RPMI7951 (cell line): ENCODE measurements at regions not wholly inside any gene's neighbourhood (a gene's known extent, or its start where the extent isn't known, plus 50 kb on each side); places are given as distances from the start of the nearest gene placed in this dataset.
"Not testable (repeated sequence)": the region's sequence is repeated elsewhere in the genome, so short reads cannot be mapped to it uniquely, and the experiment has no call there.

ENCODE experiments used
- DNase-seq: peaks from one replicate; pipeline ENCODE4 v3.0.0-alpha.2; 2012; ENCODE audit warnings: low read depth

DNA sequence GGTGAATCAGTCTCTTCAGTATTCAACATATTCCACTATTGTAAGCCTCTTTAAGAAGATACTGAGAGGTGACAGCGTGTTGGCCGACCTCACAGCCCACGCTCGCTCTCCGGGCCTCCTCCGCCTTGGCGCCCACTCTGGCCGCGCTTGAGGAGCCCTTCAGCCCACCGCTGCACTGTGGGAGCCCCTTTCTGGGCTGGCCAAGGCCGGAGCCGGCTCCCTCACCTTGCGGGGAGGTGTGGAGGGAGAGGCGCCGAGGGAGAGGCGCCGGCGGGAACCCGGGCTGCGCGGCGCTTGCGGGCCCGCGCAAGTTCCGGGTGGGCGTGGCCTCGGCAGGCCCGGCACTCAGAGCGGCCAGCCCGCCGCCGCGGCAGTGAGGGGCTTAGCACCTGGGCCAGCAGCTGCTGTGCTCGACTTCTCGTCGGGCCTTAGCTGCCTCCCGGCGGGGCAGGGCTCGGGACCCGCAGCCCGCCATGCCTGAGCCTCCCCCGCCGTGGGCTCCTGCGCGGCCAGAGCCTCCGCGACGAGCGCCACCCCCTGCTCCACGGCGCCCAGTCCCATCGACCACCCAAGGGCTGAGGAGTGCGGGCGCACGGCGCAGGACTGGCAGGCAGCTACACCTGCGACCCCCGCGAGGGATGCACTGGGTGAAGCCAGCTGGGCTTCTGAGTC lies 306.4 kb downstream of the SEMA3D start:
- not testable (repeated sequence) for DNase-seq

DNA sequence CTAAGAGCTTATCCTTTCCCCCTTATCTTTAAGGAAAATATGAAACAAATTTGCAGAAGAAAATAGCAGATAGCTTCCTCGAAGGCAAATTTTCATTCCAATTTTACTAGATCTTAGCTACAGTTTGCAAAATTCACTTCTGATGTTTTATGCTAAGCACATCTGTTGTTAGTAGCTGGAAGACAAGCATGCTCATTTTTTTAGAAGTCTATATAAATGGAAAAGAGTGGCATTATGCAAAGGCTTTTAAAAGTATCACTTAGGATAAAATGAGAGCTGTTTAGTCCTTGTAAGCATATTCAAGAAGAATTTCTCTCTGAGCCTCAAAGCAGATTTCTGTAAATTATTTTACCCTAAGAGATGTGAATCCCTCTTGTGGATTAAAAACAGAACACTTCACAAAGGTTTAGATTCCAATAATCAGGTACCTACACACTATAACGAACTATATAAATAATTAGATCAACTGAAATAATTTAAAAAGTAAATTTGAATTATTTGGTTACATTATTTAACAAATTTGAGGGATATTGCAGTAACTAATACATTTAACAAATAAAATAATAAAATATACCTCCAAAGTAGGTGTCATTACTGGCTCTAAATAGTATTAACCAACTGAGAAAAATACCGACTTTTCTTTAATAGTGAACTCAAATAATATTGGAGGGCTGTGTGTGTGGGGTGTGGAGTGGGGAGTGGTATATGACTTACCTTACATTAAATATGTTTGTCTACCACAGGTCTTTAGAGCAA lies 307.1 kb downstream of the SEMA3D start:
- DNase-seq, result no peak

GRCh38 chr7:84877943-84878570 lies 308.8 kb downstream of the SEMA3D start:
- no peak for DNase-seq

GRCh38 chr7:84876061-84876821 lies 310.6 kb downstream of the SEMA3D start:
- DNase-seq, result no peak

DNA sequence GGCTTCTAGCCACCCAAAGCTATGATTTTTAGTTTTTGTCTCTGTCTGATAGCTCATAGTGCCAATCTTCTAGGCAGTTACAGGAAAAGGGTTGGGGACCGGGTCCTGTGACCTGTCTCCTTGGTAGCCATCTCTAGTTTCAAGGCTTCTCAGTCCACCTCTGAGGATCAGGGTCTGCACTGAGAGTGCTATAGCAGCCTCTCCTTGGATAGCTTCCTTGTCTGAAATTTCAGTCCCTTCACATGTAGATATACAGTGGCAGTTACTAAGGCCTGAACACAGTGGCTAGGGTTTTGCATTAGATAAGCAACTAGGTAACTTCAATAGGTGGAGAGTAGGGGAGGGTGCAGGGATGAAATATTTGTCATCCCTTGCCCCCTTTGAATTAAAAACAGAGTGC lies 321.3 kb downstream of the SEMA3D start:
- DNase-seq, result no peak

DNA sequence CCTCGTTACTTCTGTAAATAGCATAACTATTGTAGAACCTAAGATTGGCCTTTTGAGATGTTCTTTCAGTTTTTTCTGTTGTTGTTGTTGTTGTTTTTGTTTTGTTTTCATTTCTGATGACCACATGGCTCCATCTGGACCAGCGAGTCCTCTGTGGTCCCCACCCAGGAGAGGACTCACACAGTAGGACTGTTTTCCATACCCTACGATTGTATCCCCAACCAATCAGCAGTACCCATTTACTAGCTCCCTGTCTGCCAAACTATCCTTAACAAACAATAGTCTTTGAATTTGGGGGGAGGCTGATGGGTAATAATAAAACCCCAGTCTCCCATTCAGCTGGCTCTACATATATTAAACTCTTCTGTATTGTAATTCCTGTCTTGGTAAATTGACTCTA lies 329.5 kb downstream of the SEMA3D start:
- no peak for DNase-seq

DNA sequence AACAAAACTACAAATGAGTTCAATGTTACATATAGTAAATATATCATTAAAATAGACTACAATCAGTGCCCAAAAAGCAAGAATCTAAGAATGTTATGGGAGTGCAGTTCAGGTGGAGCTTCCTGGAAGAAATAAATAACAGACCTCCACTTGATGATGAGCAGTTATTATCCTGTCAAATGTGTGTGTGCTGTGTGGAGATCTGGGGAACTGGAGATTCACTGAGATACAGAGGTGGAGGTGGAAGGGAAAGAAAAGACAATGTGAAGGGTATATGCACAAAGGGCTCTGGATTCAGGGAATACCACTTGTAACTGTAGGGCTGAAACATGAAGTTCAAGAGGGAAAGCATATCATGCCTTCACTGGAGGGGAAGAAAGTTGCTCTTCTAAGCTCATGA lies 331.1 kb downstream of the SEMA3D start:
- DNase-seq, result no peak

GRCh38 chr7:84848974-84849372 lies 337.9 kb downstream of the SEMA3D start:
- not testable (repeated sequence) for DNase-seq

DNA sequence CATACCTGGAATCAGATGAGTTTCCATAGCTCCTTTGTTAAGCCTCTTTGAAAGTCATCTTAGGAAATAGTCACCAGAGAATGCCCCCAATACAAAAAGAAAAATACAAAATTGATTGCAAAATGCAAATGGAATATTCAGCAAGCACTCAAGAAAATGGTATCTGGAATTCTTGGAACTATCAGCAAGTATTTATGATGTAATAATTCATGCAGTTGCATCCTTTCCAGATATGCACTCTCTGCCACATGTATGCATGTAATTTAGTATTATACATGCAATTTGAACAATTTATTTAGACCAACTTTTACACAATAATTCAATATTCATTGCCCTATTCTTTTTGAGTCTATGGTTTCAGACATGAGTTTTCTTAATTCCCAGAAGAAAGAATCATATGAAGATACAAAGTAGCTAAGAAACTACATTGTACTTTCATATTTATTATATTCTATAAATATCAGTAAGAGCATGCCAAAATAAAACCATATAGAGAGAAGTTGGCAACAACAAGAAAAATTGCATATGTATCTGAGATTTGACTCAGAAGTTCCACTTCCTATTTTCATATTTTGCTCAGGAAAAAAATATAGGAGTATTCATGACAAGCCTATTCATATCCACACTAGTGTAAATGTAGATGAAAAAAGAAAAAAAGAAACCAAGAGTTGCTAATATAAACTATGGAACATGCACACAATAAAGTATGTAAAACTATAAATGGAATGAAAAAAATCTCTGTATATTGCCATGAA lies 338.5 kb downstream of the SEMA3D start:
- DNase-seq, result no peak

DNA sequence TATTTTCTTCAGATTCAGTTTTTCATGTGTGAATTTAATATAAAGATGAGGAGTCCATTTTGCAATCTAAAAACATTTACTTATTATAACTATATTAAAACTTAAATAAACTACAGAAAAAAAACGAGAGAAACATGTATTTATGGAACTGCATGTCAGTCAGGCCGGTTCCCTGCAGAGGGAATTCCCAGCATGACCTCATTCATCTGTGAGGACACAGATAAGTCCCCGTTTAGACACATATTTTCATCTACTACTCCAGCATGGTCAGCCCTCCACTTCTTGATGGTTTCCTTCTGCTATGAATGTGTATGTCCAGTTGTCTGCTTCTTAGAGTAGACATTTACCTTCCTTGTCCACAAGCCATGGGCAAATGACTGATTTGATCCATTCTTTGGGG lies 339.1 kb downstream of the SEMA3D start:
- no peak for DNase-seq

DNA sequence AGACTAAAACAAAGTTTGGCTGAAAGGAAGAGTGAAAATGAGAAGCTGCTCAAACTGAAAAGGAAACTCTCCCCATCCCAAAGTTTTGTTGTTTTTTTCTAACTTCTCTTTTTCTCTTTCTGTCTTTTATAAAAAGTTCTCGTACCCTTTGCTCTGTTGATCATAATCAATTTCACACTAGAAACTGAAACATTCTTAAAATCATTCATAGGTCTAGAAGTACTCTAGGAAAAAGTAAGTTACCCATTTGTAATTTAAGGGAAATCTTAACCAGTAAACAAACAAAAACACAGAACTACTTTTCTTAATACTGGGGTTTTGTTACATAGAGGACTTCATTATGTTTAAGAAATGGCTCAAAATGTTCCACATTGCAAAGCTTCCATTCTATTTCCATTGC lies 339.8 kb downstream of the SEMA3D start:
- DNase-seq, result no peak

GRCh38 chr7:84845971-84846370 lies 340.9 kb downstream of the SEMA3D start:
- no peak for DNase-seq

- DNase-seq, result no peak
Measured at GRCh38 chr7:84844771-84845170, 342.1 kb downstream of the SEMA3D start.

- DNase-seq, result no peak
Measured at GRCh38 chr7:84841809-84842208, 345.0 kb downstream of the SEMA3D start.

- no peak for DNase-seq
Measured at GRCh38 chr7:84838857-84839256, 348.0 kb downstream of the SEMA3D start.

GRCh38 chr7:84837405-84837804 lies 349.5 kb downstream of the SEMA3D start:
- no peak for DNase-seq

DNA sequence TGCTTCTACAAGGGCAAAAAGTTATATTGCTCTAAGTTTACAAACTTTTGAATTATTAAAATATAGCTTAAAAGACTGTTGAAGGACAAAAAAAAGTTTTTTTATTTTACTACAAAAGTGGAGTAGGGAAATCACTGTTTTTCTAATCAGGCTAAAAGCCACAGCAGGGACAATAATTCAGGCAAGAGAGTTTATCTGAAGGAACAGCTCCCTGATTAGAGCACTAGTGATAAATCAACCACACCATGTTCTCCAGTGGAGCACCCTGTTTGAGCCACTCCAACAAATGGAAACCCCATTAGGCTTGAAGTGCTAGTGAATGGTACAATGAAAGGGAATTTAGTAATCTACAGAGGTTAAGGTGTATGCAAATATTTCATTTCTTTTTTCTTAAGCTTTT lies 357.1 kb downstream of the SEMA3D start:
- DNase-seq, result no peak

DNA sequence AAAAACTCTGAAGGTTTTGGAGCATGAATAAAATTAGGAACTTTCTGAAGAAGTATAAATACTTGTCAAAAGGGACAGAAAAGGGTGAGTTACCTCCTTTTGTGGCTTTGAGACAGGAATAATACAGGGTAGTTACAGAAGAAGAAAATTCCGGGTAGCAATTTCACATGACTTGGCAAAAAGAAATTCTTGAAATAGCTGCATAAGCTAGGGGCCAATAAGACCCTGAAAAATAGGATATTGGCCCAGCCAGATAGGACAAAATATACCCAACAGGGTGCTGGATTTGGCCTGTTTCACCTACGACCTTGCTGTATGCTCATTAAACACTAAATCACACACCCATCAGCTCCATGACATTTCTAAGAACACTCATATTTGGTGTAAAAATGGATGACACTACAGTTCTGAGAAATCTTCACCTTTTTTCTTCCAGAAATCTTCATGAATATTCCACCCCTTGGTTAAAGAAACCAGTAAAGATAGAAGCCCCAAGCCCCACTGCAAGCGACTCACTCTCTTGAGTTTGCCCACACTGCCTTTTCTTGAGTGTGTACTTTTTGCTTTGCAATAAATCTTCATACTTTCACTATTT lies 362.7 kb downstream of the SEMA3D start:
- DNase-seq, result no peak

GRCh38 chr7:84823530-84823929 lies 363.3 kb downstream of the SEMA3D start:
- no peak for DNase-seq

DNA sequence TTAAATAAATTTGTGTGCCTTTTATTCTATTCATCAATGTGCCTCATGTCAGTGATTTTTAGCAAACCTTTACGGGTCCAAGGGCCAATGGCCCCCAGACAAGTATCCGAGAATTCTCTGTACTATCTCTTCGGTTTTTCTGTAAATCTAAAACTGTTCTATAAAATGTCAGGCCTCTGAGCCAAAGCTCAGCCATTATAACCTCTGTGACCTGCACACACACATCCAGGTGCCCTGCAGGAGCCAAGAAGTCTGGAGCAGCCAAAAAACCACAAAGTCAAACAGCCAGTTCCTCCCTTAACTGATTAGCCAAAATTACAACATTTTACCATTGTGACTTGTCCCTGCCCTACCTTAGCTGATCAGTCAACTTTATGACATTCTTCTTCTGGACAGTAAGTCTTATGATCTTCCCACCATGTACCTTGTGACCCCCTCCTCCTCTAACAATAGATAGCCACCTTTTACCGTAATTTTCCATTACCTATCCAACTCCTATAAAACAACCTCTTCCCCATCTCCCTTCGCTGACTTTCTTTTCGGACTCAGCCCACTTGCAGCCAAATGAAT lies 363.8 kb downstream of the SEMA3D start:
- no peak for DNase-seq
